Stimulated activated naive CD8-positive, alpha-beta T cell treated with anti-CD3 and anti-CD28 coated beads, Interleukin-15, Interleukin-2, amounts not matched to agents 100 ng/mL and 50 ng/mL, for 24 hours (primary cell): ENCODE measurements at regions not wholly inside any gene's neighbourhood (a gene's known extent, or its start where the extent isn't known, plus 50 kb on each side); places are given as distances from the start of the nearest gene placed in this dataset.

Experiments
- H3K27ac Mint-ChIP-seq: one replicate; pipeline ENCODE4 v1.8.0; 2021; ENCODE audit warnings: mild to moderate bottlenecking, mixed read lengths
- H3K27me3 Mint-ChIP-seq: one replicate; pipeline ENCODE4 v1.8.0; 2021; ENCODE audit warnings: mixed read lengths
- H3K36me3 Mint-ChIP-seq: one replicate; pipeline ENCODE4 v1.8.0; 2021; ENCODE audit warnings: low read depth, mixed read lengths
- H3K4me1 Mint-ChIP-seq: one replicate; pipeline ENCODE4 v1.8.0; 2021; ENCODE audit warnings: low read depth, mixed read lengths
- H3K4me3 Mint-ChIP-seq: one replicate; pipeline ENCODE4 v1.8.0; 2021; ENCODE audit warnings: mild to moderate bottlenecking, mixed read lengths
- H3K9me3 Mint-ChIP-seq: one replicate; pipeline ENCODE4 v1.8.0; 2021; ENCODE audit warnings: mixed read lengths

DNA sequence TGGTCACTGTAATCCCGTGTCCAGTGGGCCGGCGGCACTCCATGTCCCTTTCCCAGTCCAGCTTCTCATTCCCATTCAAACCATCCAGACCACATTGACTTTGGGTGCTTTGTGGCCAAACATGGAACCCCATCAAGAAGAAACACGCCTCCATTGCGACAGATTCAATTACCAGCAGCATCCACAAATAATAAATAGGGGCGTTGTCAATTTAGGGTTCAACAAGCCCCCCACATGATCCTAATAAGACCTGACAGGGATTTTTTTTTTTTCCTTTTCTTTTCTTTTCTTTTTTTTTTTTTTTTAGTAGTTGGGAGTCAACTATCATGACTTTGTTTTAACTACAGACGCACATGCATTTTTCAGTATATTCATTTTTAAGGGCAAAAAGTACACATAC is 149.4 kb downstream of the DICER1 start:
- Mint-ChIP-seq H3K27ac (no peak overlapping the region), H3K4me3 (no peak overlapping the region), H3K27me3 (peaks cover 25% of the 10 kb centered on the region), H3K9me3 (no peaks in the 10 kb centered on the region), H3K4me1 (no peaks in the 10 kb centered on the region), H3K36me3 (no peaks in the 10 kb centered on the region)

DNA sequence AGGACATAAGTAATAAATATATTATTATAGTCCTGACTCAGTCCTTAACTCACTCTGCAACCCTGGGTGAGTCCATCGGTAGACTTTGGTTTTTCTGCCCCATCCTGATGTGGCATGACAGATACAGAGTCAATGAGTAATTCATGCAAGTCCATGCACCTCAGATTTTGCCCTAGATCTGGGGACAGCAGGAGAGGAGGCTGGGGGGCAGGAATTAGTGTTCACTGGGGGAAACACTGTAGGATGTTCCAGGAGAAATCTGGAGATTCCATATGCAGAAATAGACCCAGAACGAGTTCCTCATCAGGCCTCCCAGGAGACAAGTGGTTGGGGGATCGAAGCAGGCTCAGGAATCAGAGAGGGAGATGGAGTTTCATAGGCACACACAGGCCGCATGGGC is 150.8 kb downstream of the DICER1 start:
- H3K36me3 Mint-ChIP-seq = no peaks in the 10 kb centered on the region
- no peak overlapping the region for H3K4me3 Mint-ChIP-seq
- no peaks in the 10 kb centered on the region for H3K4me1 Mint-ChIP-seq
- peaks cover 23% of the 10 kb centered on the region for H3K27me3 Mint-ChIP-seq
- no peak overlapping the region for H3K27ac Mint-ChIP-seq
- H3K9me3 Mint-ChIP-seq = no peaks in the 10 kb centered on the region

DNA sequence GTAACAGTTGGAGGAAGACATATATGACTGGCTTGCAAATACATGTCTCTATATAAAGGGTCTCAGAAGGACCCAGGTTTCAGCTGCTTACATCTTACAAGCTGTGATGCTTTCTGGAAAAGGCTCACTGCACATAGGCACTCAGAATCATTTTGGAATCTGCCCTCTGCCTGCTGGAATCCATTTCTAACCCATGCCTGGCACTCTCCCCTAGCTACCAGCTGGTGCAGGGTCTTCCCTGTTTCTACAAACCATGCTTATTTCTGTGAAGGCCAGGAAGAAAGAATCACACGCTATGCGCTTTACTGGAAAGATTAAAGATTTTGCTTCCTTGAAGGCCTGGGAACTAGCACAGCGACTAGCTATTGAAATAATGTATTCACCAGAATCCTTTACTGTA is 151.3 kb downstream of the DICER1 start:
- H3K4me1 Mint-ChIP-seq = no peaks in the 10 kb centered on the region
- no peaks in the 10 kb centered on the region for H3K9me3 Mint-ChIP-seq
- no peak overlapping the region for H3K27ac Mint-ChIP-seq

DNA sequence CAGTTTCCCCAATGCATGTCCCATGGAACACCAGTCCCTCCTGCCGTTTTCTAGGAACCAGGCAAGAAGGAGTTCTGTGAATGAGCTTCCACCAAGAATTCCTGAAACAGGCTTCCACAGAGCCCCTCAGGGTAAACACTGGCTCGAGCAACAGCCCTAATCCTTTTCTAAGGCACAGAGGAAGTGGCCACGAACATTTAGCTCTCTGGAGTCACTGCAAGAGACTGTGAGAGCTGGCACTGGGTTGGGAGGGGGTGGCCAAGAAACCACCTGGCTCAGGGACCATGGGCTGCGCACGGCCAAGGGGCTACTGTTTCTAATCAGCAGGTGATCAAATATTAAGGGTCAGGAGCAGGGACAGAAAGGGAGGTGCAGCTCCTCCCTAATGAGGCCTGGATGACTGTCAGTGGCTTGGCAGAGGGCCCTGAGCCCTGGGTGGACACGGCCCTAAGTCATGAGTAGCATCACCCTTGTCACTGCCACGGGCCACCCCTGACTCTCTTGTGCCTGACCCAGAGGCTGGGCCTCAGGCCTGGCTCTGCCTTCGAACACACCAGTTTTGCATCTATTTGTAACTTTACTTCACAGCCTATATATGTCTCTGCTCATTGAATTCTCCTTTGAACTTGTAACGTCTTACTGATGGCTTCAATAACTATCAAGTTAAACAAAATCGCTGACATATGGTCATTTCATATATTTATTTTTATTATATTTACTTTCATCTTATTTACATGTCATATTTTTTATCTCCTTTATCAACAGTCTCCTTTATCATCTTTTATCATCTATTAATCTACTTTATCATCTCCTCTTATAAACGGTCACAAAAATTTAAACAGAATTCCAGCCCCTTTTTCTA is 154.0 kb downstream of the DICER1 start:
- Mint-ChIP-seq H3K4me3 (no peak overlapping the region), H3K9me3 (no peaks in the 10 kb centered on the region), H3K36me3 (no peaks in the 10 kb centered on the region), H3K27me3 (peaks cover 17% of the 10 kb centered on the region), H3K27ac (no peak overlapping the region), H3K4me1 (no peaks in the 10 kb centered on the region)

More for the DNA sequence above, 151.3 kb downstream of the DICER1 start:
- H3K27me3 Mint-ChIP-seq = peaks cover 18% of the 10 kb centered on the region
- H3K36me3 Mint-ChIP-seq = no peaks in the 10 kb centered on the region
- H3K4me3 Mint-ChIP-seq = no peak overlapping the region

DNA sequence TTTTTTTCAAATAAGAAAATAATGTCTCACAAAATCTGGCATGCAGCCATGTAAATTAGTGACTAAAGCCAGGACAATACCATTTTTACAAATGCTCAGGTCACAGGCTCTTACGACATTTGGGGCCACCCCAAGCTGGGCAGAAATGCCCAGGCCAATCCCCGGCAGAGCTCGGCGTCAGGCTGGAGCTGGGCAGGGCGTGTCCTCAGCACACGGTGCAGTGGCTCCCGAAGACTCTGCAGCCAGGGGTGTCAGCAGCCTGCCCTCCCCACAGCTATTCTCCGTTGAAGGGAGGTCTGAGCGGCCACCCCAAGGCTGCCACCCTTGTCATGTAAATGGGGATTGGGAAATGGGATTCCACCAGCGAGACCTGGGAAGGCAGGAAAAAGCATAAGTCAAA is 158.6 kb downstream of the DICER1 start:
- Mint-ChIP-seq H3K4me3 (no peak overlapping the region), H3K9me3 (no peaks in the 10 kb centered on the region), H3K36me3 (no peaks in the 10 kb centered on the region), H3K27me3 (peaks cover 20% of the 10 kb centered on the region), H3K27ac (no peak overlapping the region), H3K4me1 (no peaks in the 10 kb centered on the region)

DNA sequence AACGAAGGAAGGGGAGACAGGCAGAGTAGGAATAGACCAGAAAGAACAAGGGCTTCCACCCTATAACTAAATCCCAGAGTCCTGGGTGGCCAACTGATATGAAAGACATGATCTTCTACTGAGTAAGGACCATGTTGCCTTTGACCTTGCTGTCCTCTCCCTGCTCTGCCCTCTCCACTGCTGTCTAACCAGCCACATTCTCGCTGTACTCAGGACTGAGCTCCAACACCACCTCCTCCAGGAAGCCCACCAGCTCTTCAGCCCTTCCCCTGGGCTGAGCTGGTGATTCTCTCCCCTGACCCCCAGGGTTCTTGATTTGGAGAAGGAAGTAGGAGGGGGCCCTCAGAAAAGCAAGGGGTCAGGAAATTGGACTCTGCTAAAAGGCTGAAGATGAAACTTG is 159.2 kb downstream of the DICER1 start:
- H3K36me3 Mint-ChIP-seq = no peaks in the 10 kb centered on the region
- peaks cover 20% of the 10 kb centered on the region for H3K27me3 Mint-ChIP-seq

DNA sequence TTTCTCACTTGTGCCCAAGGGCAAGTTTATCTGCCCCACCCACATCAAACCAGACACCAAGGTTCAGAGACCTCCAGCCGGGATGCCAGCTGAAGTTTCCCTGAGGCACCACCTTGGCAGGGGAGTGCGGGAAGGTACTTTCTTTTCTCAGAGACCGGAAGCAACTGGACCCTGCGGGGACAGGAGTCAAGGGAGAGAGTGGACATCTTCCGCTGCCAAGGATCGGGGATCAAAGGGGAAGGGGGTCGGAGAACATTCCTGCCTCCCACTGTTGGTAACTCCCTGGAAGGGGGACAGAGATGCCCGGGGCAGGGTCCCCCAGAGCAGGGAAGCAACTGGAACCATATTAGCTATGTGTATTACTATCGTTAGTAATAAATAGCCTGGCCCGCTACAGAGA is 161.8 kb downstream of the DICER1 start:
- Mint-ChIP-seq H3K4me1 (no peaks in the 10 kb centered on the region), H3K27me3 (peaks cover 28% of the 10 kb centered on the region), H3K36me3 (no peaks in the 10 kb centered on the region), H3K9me3 (peaks cover 4% of the 10 kb centered on the region), H3K4me3 (no peak overlapping the region), H3K27ac (no peak overlapping the region)

More for the DNA sequence above, 159.2 kb downstream of the DICER1 start:
- Mint-ChIP-seq H3K4me3 (no peak overlapping the region), H3K9me3 (no peaks in the 10 kb centered on the region), H3K27ac (no peak overlapping the region), H3K4me1 (no peaks in the 10 kb centered on the region)

DNA sequence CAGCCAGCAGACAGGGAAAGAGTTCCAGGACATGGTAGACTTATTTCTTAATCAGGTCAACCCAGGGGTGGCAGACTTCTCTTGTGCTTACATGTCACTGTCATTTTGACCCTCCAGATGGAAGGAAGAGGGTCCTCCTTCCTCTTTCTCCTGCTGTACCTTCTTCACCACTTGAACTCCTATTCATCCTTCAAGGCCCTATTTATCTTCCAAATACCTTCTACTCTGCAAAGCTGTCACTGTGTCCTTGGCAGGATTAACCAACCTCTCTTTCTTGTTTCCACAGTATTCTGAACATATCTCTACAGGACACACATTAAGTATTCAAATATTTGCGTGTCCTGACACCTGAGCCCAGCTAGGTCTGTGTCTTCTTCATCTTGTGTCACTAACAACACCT is 163.1 kb downstream of the DICER1 start:
- Mint-ChIP-seq H3K4me1 (no peaks in the 10 kb centered on the region), H3K36me3 (no peaks in the 10 kb centered on the region), H3K27ac (no peak overlapping the region), H3K9me3 (peaks cover 4% of the 10 kb centered on the region), H3K4me3 (no peak overlapping the region), H3K27me3 (peaks cover 29% of the 10 kb centered on the region)

DNA sequence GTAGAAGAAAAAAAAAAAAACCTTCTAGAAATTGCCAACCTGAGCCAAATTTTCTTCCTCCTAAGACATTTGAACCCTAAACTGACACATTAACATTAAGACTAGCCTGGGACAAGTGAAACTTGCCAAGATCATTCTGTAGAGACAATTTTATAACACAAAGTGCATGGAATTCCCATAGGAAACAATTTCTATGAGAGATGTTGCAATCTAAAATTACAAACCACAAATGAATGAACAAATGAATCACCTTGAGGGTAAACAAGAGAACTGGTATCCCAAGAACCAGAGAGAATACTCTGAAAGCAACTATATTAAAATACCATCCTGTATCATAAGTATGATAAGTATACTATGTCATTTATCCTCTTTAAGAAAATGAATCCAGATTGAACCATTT is 165.3 kb downstream of the DICER1 start:
- H3K4me3 Mint-ChIP-seq = no peak overlapping the region

DNA sequence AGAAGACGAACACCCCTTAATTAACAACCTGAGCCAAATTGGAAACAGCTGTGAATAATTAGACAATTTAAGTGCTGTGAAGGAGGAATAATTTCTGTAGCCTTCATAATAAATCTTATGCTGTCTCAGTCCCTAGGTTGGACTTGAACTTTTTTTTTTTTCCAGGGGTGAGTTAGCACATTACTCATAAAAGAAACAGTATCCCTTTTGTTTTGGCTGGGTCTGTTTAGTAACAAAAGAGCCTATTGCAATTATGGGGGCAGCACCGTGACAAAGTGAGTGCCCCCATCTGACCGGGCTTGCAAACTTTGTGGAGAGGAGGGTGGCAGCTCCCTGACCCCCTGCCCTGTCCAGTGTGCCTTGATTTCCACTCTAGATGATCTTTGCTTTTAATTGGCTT is 167.4 kb downstream of the DICER1 start:
- Mint-ChIP-seq H3K27me3 (peaks cover 20% of the 10 kb centered on the region), H3K36me3 (no peaks in the 10 kb centered on the region), H3K4me3 (no peak overlapping the region), H3K9me3 (peaks cover 16% of the 10 kb centered on the region), H3K27ac (no peak overlapping the region), H3K4me1 (no peaks in the 10 kb centered on the region)

More for the DNA sequence above, 165.3 kb downstream of the DICER1 start:
- Mint-ChIP-seq H3K27me3 (peaks cover 24% of the 10 kb centered on the region), H3K27ac (no peak overlapping the region), H3K4me1 (no peaks in the 10 kb centered on the region), H3K36me3 (no peaks in the 10 kb centered on the region), H3K9me3 (peaks cover 16% of the 10 kb centered on the region)

DNA sequence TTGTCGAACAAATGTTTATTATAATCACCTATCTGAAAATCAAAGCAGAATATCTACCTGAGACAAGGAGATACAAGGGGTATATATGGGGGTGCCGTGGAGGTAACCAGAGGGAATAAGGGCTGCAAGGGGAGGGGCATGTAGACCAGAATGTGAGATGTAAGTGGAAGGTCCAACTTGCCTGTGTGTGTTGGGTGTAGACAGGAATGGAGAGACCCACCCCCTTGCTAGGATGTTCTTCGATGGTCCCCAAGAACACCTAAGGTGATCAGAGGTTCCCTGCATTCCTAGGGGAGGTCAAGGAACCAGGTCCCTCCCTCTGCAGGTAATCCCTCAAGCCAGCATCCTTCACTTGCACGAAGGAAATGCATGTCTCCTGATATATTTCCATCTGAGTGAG is 167.9 kb downstream of the DICER1 start:
- H3K9me3 Mint-ChIP-seq = peaks cover 16% of the 10 kb centered on the region
- no peaks in the 10 kb centered on the region for H3K4me1 Mint-ChIP-seq
- H3K36me3 Mint-ChIP-seq = no peaks in the 10 kb centered on the region
- H3K27ac Mint-ChIP-seq = no peak overlapping the region
- H3K27me3 Mint-ChIP-seq = peaks cover 20% of the 10 kb centered on the region
- no peak overlapping the region for H3K4me3 Mint-ChIP-seq

DNA sequence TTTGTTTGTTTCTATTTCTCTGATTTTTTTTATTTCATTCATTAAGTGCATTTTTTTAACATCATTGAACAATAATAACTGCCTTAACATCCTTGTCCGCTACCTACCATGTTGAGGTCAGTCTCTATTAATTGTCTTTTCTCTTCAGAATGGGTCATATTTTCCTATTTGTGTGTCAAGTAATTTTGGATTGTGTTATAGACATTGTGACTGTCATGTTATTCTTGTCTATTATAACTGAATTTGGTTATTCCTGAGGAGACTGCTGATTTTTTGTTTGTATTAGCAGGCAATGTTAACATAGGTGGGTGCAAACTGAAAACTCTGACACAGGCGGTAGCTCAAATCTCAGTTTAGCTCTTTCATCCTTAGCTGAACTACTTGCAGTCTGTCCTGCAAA is 169.9 kb downstream of the DICER1 start:
- peaks cover 16% of the 10 kb centered on the region for H3K9me3 Mint-ChIP-seq
- no peak overlapping the region for H3K27ac Mint-ChIP-seq
- peaks cover 20% of the 10 kb centered on the region for H3K27me3 Mint-ChIP-seq

DNA sequence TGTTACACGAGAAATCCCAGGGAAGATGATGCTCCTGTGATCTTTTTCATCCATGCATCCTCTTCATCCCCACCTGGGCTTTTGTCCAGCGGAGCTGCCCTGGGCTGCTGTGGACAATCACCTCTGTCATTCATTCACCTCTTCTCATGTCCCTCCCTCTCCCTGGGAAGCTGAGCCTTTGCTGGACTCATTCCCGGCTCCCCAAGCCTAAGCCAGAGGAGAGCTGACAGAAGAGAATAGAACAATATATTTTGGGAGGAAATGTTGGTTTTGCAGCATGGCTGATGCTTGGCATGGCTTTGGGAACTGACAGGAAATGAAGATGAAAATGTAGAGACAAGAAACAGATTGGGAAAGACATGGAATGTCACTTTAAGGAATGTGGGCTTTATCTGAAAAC is 177.4 kb downstream of the DICER1 start:
- Mint-ChIP-seq H3K4me3 (no peak overlapping the region), H3K4me1 (no peaks in the 10 kb centered on the region), H3K27me3 (peaks cover 13% of the 10 kb centered on the region), H3K27ac (no peak overlapping the region), H3K9me3 (no peaks in the 10 kb centered on the region), H3K36me3 (no peaks in the 10 kb centered on the region)

More for the DNA sequence above, 169.9 kb downstream of the DICER1 start:
- Mint-ChIP-seq H3K4me3 (no peak overlapping the region), H3K4me1 (no peaks in the 10 kb centered on the region), H3K36me3 (no peaks in the 10 kb centered on the region)

DNA sequence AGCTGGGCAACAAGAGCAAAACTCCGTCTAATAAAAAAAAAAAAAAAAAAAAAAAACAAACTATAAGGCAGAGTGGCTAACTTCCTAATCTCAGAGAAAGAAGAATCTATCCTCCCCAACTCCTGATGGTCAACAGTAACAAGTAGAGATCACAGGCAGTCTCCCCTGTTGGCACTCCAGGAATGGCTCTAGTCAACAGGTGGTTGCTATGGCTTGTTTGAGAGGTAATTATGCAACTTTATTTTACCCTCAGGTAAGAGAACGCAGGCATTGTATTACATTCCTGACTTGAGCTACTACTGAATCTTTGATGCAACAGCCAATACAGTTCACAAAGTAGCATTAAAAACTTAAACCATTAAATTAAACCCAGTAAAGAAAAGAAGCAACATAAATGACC is 180.3 kb downstream of the DICER1 start:
- no peaks in the 10 kb centered on the region for H3K9me3 Mint-ChIP-seq
- peaks cover 14% of the 10 kb centered on the region for H3K27me3 Mint-ChIP-seq
- H3K4me1 Mint-ChIP-seq = no peaks in the 10 kb centered on the region
- no peaks in the 10 kb centered on the region for H3K36me3 Mint-ChIP-seq
- H3K27ac Mint-ChIP-seq = no peak overlapping the region
- H3K4me3 Mint-ChIP-seq = no peak overlapping the region

DNA sequence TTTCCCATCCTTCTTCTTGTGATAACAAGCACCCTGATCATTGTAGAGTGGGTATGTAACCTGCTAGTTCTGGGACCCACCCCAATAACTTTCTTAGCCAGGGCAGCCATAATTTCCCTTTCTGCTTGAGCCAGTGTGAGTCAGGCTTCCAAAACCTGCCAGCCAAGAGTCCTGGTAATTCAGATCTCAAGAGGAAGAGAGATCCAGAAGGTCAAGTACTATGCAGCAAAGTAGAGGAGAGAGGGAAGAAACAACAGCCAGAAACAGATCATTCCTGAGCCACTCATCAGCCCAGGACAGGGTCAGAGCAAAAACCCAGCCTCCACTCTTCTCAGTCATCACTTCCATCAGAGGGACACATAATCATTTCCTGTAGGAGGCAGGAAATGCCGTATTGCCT is 182.0 kb downstream of the DICER1 start:
- Mint-ChIP-seq H3K27ac (no peak overlapping the region), H3K27me3 (peaks cover 22% of the 10 kb centered on the region), H3K4me3 (no peak overlapping the region), H3K4me1 (no peaks in the 10 kb centered on the region), H3K9me3 (no peaks in the 10 kb centered on the region), H3K36me3 (no peaks in the 10 kb centered on the region)

DNA sequence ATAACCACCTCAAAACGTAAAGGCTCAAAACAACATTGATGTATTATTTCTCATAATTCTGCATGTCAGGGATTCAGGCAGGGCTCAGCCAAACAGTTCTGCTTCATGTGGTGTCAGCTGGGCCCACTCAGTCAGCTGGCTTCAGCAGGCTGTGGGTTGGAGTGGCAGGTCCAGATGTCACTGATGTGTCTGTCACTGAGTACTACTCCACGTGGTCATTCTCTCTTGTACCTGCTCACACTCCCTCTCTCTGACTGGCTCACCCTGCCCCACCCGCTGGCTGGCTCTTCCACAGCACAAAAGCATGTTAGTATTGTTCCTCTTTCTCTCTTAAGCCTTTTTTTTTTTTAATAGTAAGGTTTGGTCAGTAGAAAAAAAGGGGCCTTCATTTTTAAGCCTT is 182.4 kb downstream of the DICER1 start:
- Mint-ChIP-seq H3K9me3 (no peaks in the 10 kb centered on the region), H3K4me3 (no peak overlapping the region), H3K27ac (no peak overlapping the region), H3K27me3 (peaks cover 22% of the 10 kb centered on the region), H3K4me1 (no peaks in the 10 kb centered on the region), H3K36me3 (no peaks in the 10 kb centered on the region)
